Neural progenitor cell (in vitro differentiated cells): ENCODE measurements at regions not wholly inside any gene's neighbourhood (a gene's known extent, or its start where the extent isn't known, plus 50 kb on each side); places are given as distances from the start of the nearest gene placed in this dataset.

Experiments used
- DNase-seq: peaks from one replicate; pipeline ENCODE4 v3.0.0-alpha.2; 2016; ENCODE audit warnings: low spot score
- H2AFZ ChIP-seq: fragments of 200-600 bp; sonication (generic); replicated peaks from 2 replicates; pipeline ENCODE4 v1.6.1; 2016; ENCODE audit warnings: antibody characterized with exemption
- H3F3A ChIP-seq: fragments of 200-600 bp; sonication (generic); 2 replicates; pipeline ENCODE4 v1.6.1; 2016; ENCODE audit warnings: antibody characterized with exemption, low read depth
- H3K27ac ChIP-seq: fragments of 200-600 bp; sonication (generic); 2 replicates; pipeline ENCODE4 v1.5.1; 2016; ENCODE audit warnings: mild to moderate bottlenecking
- H3K27me3 ChIP-seq: fragments of 200-600 bp; sonication (generic); 2 replicates; pipeline ENCODE4 v1.6.1; 2016; ENCODE audit warnings: mild to moderate bottlenecking, moderate library complexity
- H3K36me3 ChIP-seq: fragments of 200-600 bp; sonication (generic); 2 replicates; pipeline ENCODE4 v1.5.1; 2016
- H3K4me1 ChIP-seq: fragments of 200-600 bp; sonication (generic); 2 replicates; pipeline ENCODE4 v1.6.1; 2016; ENCODE audit warnings: mixed run types
- H3K4me2 ChIP-seq: fragments of 200-600 bp; sonication (generic); 2 replicates; pipeline ENCODE4 v1.6.1; 2016
- H3K4me3 ChIP-seq: fragments of 200-600 bp; sonication (generic); 2 replicates; pipeline ENCODE4 v1.5.1; 2016
- H3K79me2 ChIP-seq: fragments of 200-600 bp; sonication (generic); 2 replicates; pipeline ENCODE4 v1.6.1; 2016; ENCODE audit warnings: low read depth
- H3K9ac ChIP-seq: fragments of 200-600 bp; sonication (generic); 2 replicates; pipeline ENCODE4 v1.6.1; 2016
- H3K9me3 ChIP-seq: fragments of 200-600 bp; sonication (generic); 2 replicates; pipeline ENCODE4 v1.5.1; 2016; ENCODE audit warnings: low read depth
- H4K20me1 ChIP-seq: fragments of 200-600 bp; sonication (generic); 2 replicates; pipeline ENCODE4 v1.6.1; 2016; ENCODE audit warnings: low read depth
- H3K27ac Mint-ChIP-seq: 3 replicates; pipeline ENCODE4 v1.8.0; 2021; ENCODE audit warnings: mixed read lengths
- H3K27me3 Mint-ChIP-seq: 2 replicates; pipeline ENCODE4 v1.8.0; 2022; ENCODE audit warnings: low read depth, mild to moderate bottlenecking, inconsistent platforms, moderate library complexity, mixed read lengths; ENCODE audit not compliant: insufficient read depth
- H3K36me3 Mint-ChIP-seq: 3 replicates; pipeline ENCODE4 v1.8.0; 2021; ENCODE audit warnings: mixed read lengths
- H3K4me1 Mint-ChIP-seq: 3 replicates; pipeline ENCODE4 v1.8.0; 2021; ENCODE audit warnings: mixed read lengths
- H3K4me3 Mint-ChIP-seq: 3 replicates; pipeline ENCODE4 v1.8.0; 2021; ENCODE audit warnings: mild to moderate bottlenecking, moderate library complexity, mixed read lengths
- H3K9me3 Mint-ChIP-seq: 3 replicates; pipeline ENCODE4 v1.8.0; 2020; ENCODE audit warnings: mixed read lengths
- CTCF ChIP-seq: fragments of 200-600 bp; sonication (generic); IDR thresholded peaks from 2 replicates; pipeline ENCODE4 v1.5.1; 2017; ENCODE audit warnings: antibody characterized with exemption, mild to moderate bottlenecking
- EZH2 ChIP-seq: fragments of 200-600 bp; sonication (generic); IDR thresholded peaks from 2 replicates; pipeline ENCODE4 v1.6.1; 2017; ENCODE audit warnings: antibody characterized with exemption, mild to moderate bottlenecking, moderate library complexity
- EZH2phosphoT487 ChIP-seq: fragments of 200-600 bp; sonication (generic); IDR thresholded peaks from 2 replicates; pipeline ENCODE4 v1.6.1; 2017; ENCODE audit warnings: antibody characterized with exemption

- Histone ChIP-seq H3K4me1 (peaks cover 4% of the 10 kb centered on the region), H3F3A (no peaks in the 10 kb centered on the region), H2AFZ (no peak overlapping the region), H3K9ac (no peak overlapping the region), H3K4me3 (no peak overlapping the region), H3K9me3 (no peaks in the 10 kb centered on the region), H3K27me3 (no peaks in the 10 kb centered on the region), H3K27ac (no peak overlapping the region), H3K4me2 (no peak overlapping the region), H4K20me1 (no peaks in the 10 kb centered on the region), H3K36me3 (no peaks in the 10 kb centered on the region), H3K79me2 (no peaks in the 10 kb centered on the region)
- no peaks in the 10 kb centered on the region for H3K36me3 Mint-ChIP-seq
- H3K27me3 Mint-ChIP-seq, result no peaks in the 10 kb centered on the region
- no peak overlapping the region for H3K27ac Mint-ChIP-seq
- no peak overlapping the region for H3K4me3 Mint-ChIP-seq
- DNase-seq, result no peak
- TF ChIP-seq EZH2phosphoT487 (no peak), EZH2 (no peak), CTCF (no peak)
- no peaks in the 10 kb centered on the region for H3K9me3 Mint-ChIP-seq
- peaks cover 3% of the 10 kb centered on the region for H3K4me1 Mint-ChIP-seq
Observed at GRCh38 chr2:52139241-52139640, 1107.3 kb upstream of the NRXN1 start.

GRCh38 chr2:52135235-52135634 is 1103.3 kb upstream of the NRXN1 start:
- no peaks in the 10 kb centered on the region for H3K4me1 Mint-ChIP-seq
- Histone ChIP-seq H3K4me2 (no peak overlapping the region), H3F3A (no peaks in the 10 kb centered on the region), H4K20me1 (no peaks in the 10 kb centered on the region), H3K9ac (no peak overlapping the region), H3K79me2 (no peaks in the 10 kb centered on the region), H2AFZ (no peak overlapping the region), H3K9me3 (peaks cover 7% of the 10 kb centered on the region), H3K4me1 (no peaks in the 10 kb centered on the region), H3K36me3 (no peaks in the 10 kb centered on the region), H3K27me3 (no peaks in the 10 kb centered on the region), H3K27ac (no peak overlapping the region), H3K4me3 (no peak overlapping the region)
- no peak overlapping the region for H3K4me3 Mint-ChIP-seq
- H3K36me3 Mint-ChIP-seq, result no peaks in the 10 kb centered on the region
- no peaks in the 10 kb centered on the region for H3K27me3 Mint-ChIP-seq
- H3K9me3 Mint-ChIP-seq, result peaks cover 5% of the 10 kb centered on the region
- TF ChIP-seq CTCF (no peak), EZH2phosphoT487 (no peak), EZH2 (no peak)
- no peak for DNase-seq
- H3K27ac Mint-ChIP-seq, result no peak overlapping the region

GRCh38 chr2:52128081-52128480 is 1096.1 kb upstream of the NRXN1 start:
- H3K9ac ChIP-seq, result no peak overlapping the region
- H3K4me2 ChIP-seq, result no peak overlapping the region
- H3K27ac ChIP-seq, result no peak overlapping the region
- H3K36me3 Mint-ChIP-seq, result no peaks in the 10 kb centered on the region
- no peak overlapping the region for H3K27ac Mint-ChIP-seq
- H3K4me3 ChIP-seq, result no peak overlapping the region
- no peak overlapping the region for H3K4me3 Mint-ChIP-seq
- peaks cover 14% of the 10 kb centered on the region for H3K9me3 Mint-ChIP-seq
- H3K4me1 Mint-ChIP-seq, result peaks cover 9% of the 10 kb centered on the region
- no peak overlapping the region for H2AFZ ChIP-seq
- DNase-seq, result no peak
- no peaks in the 10 kb centered on the region for H3F3A ChIP-seq
- H3K9me3 ChIP-seq, result peaks cover 9% of the 10 kb centered on the region
- no peaks in the 10 kb centered on the region for H4K20me1 ChIP-seq
- no peaks in the 10 kb centered on the region for H3K36me3 ChIP-seq
- H3K4me1 ChIP-seq, result peaks cover 5% of the 10 kb centered on the region
- H3K27me3 ChIP-seq, result no peaks in the 10 kb centered on the region
- H3K27me3 Mint-ChIP-seq, result no peaks in the 10 kb centered on the region
- TF ChIP-seq EZH2phosphoT487, result no peak
- TF ChIP-seq EZH2, result no peak
- TF ChIP-seq CTCF, result no peak
- no peaks in the 10 kb centered on the region for H3K79me2 ChIP-seq

GRCh38 chr2:52127527-52127926 is 1095.6 kb upstream of the NRXN1 start:
- no peak overlapping the region for H3K4me3 ChIP-seq
- Mint-ChIP-seq H3K27ac (peak overlapping the region; percentile 30), H3K9me3 (peaks cover 14% of the 10 kb centered on the region), H3K4me1 (peaks cover 9% of the 10 kb centered on the region), H3K27me3 (no peaks in the 10 kb centered on the region), H3K4me3 (no peak overlapping the region), H3K36me3 (no peaks in the 10 kb centered on the region)
- H4K20me1 ChIP-seq, result no peaks in the 10 kb centered on the region
- H3K36me3 ChIP-seq, result no peaks in the 10 kb centered on the region
- H3K27ac ChIP-seq, result no peak overlapping the region
- H3K4me1 ChIP-seq, result peaks cover 5% of the 10 kb centered on the region
- no peak overlapping the region for H3K9ac ChIP-seq
- no peaks in the 10 kb centered on the region for H3F3A ChIP-seq
- H3K4me2 ChIP-seq, result no peak overlapping the region
- H3K27me3 ChIP-seq, result no peaks in the 10 kb centered on the region
- H2AFZ ChIP-seq, result no peak overlapping the region
- no peaks in the 10 kb centered on the region for H3K79me2 ChIP-seq
- TF ChIP-seq EZH2phosphoT487, result no peak
- no peak for TF ChIP-seq EZH2
- no peak for TF ChIP-seq CTCF
- DNase-seq, result no peak
- H3K9me3 ChIP-seq, result peaks cover 9% of the 10 kb centered on the region
